T-helper 9 cell (primary cell): ENCODE measurements at regions not wholly inside any gene's neighbourhood (a gene's known extent, or its start where the extent isn't known, plus 50 kb on each side); places are given as distances from the start of the nearest gene placed in this dataset.
"Not testable (repeated sequence)": the region's sequence is repeated elsewhere in the genome, so short reads cannot be mapped to it uniquely, and the experiment has no call there.

Experiments
- DNase-seq: peaks from one replicate; pipeline ENCODE4 v3.0.0-alpha.2; 2020

GRCh38 chr14:55980970-55981369, 137.2 kb upstream of the PELI2 start:
- no peak for DNase-seq

GRCh38 chr14:55986069-55986468, 132.1 kb upstream of the PELI2 start:
- no peak for DNase-seq

DNA sequence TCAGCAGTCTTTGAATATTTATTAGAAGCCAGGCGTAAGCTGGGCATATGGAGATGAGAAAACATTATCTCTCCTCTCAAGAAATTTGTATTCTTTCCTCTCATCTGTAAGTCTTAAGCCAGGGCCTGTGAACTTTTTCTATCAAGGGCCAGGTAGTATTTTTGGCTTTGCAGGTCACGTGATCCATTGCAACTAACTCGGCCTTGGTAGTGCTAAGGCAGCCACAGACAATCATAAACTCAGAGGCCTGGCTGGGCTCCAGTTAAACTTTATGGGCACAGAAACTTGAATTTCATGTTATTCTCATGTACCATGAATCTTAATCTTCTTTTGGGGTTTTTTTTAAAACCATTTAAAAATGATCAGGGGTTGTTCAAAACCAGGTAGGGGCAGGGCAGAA, 117.4 kb upstream of the PELI2 start:
- DNase-seq = no peak

DNA sequence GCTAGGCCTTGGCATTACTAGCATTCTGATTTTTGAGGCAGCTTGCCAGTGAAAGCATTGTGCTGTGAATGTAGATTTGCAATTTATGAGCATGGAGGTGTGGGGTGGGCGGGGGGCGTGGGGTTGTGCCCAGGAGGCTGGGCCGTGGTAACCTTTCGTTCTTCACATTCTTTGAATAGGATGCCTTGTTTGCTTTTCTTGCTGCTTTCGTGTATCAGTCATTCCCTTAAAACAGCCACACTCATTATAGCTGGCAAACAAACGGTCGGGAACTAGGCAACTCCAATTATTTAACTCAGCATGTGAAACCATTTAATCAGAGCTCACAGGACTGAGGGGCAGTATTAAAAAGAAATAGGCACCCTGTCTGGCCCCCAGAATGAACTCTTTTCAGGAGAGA, 115.9 kb upstream of the PELI2 start:
- DNase-seq = no peak

DNA sequence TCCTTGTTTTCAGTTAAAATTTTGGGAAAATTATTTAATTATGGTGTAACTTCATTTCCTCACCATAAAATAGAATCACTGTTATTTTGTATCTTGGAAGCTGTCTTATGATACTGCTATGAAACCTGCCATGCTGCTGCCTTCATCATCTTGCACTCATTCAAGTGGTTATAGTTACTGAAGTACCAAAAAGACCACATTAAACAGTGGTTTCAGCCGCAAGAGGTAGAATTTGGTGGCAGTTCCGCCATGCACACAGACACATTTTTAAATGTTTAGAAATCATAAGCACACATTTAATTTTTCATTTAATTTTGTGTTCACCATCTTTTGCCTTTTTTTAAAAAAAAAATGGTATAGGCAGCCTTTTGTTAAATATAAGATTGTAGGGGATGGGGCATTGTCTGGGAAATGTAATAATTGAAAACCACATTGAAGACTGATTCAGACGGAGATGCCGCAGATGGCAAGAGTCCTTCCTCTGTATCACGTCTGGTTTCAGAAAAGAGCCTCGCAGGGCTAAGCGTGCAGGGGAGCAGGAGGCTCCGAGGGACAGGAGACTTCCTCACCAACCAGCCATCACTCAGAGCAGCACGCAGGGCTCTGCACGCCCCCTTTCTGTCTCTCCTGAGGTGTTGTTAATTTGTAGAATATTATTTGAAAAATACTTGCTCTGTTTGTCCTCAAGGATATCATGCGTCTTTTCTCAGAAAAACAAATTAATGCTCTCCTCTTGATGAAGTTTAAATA, 115.2 kb upstream of the PELI2 start:
- DNase-seq = peak; percentile 3

DNA sequence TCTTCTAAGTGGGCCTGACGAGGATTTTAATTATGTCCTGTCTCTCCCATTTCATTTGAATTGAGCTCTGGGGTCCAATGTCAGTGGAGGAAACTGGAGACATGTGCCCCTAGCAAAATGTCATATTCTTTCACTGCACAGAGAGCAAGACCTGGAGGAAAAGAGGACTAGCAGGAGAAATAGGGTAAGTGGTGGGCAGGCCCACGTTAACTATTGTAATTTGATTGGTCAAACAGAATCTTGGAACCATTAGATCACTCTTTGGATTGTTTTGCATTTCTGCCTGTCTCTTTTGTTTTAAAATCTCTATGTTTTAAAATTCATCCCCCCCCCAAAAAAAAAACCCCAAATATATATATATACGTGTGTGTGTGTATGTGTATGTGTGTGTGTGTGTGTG, 113.9 kb upstream of the PELI2 start:
- no peak for DNase-seq

DNA sequence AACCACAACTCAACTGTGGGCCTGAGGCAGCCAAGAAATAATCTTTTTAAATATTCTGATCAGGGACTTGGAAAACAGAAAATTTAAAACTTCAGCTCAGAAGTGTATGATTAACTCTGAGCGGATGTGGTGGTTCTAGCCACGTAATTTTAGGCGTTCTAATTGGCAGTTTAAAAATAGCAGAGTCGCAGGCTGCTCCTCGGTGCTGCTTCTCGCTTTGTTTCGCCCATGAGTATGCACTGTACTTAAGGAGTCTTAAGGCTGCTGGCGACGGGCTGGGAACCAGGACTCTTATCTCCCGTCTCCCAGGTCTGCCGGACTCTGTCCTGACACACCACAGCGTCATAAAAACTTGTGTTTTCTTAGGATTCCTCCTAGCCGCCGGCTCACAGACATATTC, 113.4 kb upstream of the PELI2 start:
- no peak for DNase-seq

- no peak for DNase-seq
These were observed 112.8 kb upstream of the PELI2 start for GRCh38 chr14:56005191-56006053.

DNA sequence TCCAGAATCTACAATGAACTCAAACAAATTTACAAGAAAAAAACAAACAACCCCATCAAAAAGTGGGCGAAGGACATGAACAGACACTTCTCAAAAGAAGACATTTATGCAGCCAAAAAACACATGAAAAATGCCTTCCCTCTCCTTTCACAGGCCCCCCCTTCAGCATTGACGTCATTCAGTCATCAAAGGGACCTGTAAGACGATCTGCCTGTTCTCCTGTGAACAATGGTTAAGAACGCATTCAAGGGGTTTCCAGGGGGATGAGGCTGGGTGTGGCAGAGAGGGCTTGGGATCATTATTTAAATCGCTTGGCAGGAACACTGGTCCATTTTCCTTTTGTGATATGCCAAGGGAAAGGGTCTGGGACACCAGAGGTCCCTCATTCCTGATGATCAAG, 110.7 kb upstream of the PELI2 start:
- not testable (repeated sequence) for DNase-seq

DNA sequence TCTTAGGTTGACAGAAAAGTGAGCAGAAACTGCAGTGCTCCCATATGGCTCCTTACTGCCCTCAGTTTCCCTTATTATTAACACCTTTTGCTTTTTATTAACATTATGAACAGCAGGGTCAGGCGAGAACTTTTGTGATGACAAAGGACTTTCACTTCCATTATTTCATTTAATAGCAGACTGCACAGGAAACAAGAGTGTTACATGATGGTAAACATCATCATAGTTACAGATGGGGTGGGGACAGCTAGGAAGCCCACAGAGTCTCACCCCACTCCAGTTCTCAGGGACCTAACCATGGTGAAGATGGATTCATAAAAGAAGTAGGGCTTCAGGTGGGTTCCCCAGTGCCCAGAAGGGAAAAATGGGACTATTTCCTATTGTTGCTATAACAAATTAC, 110.1 kb upstream of the PELI2 start:
- no peak for DNase-seq

DNA sequence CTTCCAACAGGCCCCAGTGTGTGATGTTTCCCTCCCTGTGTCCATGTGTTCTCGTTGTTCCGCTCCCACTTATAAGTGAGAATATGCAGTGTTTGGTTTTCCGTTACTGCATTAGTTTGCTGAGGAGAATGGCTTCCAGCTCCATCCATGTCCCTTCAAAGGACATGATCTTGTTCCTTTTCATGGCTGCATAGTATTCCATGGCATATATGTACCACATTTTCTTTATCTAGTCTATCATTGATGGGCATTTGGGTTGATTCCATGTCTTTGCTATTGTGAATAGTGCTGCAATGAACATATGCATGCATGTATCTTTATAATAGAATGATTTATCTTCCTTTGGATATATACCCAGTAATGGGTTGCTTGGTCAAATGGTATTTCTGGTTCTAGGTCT, 109.5 kb upstream of the PELI2 start:
- not testable (repeated sequence) for DNase-seq

- no peak for DNase-seq
These were observed 94.5 kb upstream of the PELI2 start for GRCh38 chr14:56023661-56024081.

- DNase-seq = no peak
These were observed 93.0 kb upstream of the PELI2 start for GRCh38 chr14:56025191-56025590.

- no peak for DNase-seq
These were observed 91.7 kb upstream of the PELI2 start for GRCh38 chr14:56026506-56026905.

DNA sequence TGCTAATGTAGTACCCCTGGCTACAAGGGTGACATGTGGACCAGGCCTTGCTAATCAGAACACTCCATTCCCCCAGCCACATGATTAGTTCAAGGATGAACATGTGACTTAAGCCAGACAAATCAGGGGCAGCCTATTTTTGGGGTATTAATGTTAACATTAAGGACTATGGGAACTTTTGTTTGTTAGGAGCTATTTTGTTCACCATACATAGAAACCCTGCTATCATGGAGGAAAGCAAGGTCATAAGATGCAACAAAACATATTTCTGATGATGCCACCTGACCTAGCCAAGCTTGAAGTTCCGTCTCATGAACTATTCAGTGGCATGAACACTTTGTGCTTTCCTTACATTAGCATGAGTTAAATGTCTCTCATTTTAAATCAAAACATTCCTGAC, 90.8 kb upstream of the PELI2 start:
- DNase-seq = no peak

DNA sequence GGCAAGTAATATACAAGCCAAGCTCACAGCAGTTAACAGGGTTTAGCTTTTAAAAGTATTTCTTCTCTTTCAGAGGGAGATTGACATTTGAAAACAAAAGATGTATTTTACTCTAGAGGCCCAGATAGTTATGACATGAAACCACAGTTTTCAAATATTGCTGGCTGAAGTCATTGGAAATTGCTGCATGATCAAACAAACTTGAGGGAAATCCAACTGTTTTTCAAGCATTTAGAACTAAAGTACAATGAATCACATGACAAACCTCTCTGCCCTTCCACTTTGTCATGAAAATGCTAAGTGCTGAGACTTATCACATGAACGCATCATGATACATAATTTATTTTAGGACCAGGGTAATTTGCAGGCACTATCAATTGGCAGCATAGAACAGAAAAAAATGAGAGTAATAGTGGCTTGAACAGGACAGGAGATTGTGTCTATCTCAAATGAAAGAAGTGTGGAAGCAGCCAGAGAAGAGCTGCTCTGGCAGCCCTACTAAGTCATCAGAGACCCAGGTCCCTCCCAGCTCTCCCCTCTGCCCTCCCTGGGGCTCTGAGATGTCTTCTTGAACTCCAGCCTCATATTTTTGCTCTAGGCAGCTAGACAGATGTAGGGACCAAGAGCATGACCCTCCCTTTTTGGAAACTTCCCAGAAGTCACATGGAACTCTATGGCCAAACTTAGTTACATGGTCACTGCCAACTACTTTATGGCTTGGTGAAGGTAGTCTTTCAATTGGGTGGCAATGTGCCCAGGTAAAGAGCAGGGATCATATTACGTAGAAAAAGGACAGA, 90.1 kb upstream of the PELI2 start:
- DNase-seq = no peak

GRCh38 chr14:56036353-56036752, 81.9 kb upstream of the PELI2 start:
- no peak for DNase-seq

- no peak for DNase-seq
These were observed 78.1 kb upstream of the PELI2 start for GRCh38 chr14:56040121-56040520.

- no peak for DNase-seq
These were observed 74.0 kb upstream of the PELI2 start for GRCh38 chr14:56044196-56044595.

GRCh38 chr14:56046546-56046945, 71.7 kb upstream of the PELI2 start:
- no peak for DNase-seq

GRCh38 chr14:56046996-56047395, 71.2 kb upstream of the PELI2 start:
- no peak for DNase-seq

- DNase-seq = no peak
These were observed 68.7 kb upstream of the PELI2 start for GRCh38 chr14:56049536-56049935.

- DNase-seq = no peak
These were observed 62.7 kb upstream of the PELI2 start for GRCh38 chr14:56055511-56055910.
